GM18909 (cell line): ENCODE measurements at regions not wholly inside any gene's neighbourhood (a gene's known extent, or its start where the extent isn't known, plus 50 kb on each side); places are given as distances from the start of the nearest gene placed in this dataset.
"Not testable (repeated sequence)": the region's sequence is repeated elsewhere in the genome, so short reads cannot be mapped to it uniquely, and the experiment has no call there.

Experiments used
- ATAC-seq: cut with Tn5 transposase; IDR thresholded peaks from one replicate; pipeline ENCODE4 v1.9.1; 2021; ENCODE audit warnings: mild to moderate bottlenecking; ENCODE audit not compliant: unreplicated experiment, poor library complexity

- ATAC-seq: not testable (repeated sequence)
Observed at GRCh38 chr3:75840160-75840559, 54.8 kb upstream of the ZNF717 start.

GRCh38 chr3:75850301-75851008 is 65.1 kb upstream of the ZNF717 start:
- not testable (repeated sequence) for ATAC-seq

GRCh38 chr3:75863130-75863529 is 77.8 kb upstream of the ZNF717 start:
- no peak for ATAC-seq

GRCh38 chr3:75863878-75864277 is 78.5 kb upstream of the ZNF717 start:
- ATAC-seq: no peak

DNA sequence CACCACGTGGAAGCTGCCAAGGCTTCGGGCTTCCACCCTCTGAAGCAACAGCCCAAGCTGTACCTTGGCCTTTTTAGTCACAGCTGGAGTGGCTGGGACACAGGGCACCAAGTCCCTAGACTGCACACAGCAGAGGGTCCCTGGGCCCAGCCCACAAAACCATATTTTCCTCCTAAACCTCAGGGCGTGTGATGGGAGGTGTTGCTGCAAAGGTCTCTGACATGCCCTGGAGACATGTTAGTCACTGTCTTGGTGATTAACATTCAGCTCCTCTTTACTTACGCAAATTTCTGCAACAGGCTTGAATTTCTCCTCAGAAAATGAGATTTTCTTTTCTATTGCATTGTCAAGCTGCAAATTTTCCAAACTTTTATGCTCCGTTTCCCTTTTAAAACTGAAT is 98.4 kb upstream of the ZNF717 start:
- not testable (repeated sequence) for ATAC-seq

- no peak for ATAC-seq
Observed at GRCh38 chr3:75886971-75887526, 101.7 kb upstream of the ZNF717 start.

DNA sequence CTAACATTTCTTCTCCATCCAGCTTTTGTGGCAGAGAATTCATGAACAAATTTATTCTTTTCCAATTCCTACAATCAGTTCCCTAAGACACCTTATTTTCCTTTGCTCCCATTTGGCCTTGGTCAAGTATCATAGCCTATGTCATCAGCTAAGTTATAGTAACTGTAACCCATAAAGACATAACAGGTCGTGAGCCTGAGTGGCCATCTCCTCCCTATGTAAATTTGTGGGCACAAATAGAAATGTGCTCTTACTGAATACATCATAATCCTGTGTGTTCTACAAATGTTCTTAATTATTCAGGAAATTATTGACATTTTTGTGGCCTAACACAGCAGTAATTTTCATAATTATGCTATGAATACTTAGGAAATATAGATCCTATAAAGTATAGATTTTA is 108.9 kb upstream of the ZNF717 start:
- ATAC-seq: no peak

GRCh38 chr3:75896265-75896664 is 110.9 kb upstream of the ZNF717 start:
- ATAC-seq: no peak

DNA sequence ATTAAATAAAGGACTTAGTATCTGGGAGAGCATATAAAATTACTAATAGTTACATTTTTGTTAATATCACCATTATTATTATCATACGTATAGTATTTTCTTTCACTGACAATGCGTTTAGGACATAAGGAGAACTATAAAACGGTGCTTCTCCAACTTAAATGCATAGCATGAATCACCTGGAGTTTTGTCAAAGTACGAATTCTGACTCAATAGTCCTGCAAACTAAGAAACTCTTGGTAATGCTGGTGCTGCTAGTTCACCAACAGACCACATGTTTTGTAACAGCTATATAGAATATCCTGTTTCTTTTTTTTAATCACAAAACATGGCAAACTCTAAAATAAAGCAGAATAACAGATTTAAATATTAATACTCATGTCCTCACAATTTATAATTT is 116.1 kb upstream of the ZNF717 start:
- not testable (repeated sequence) for ATAC-seq

DNA sequence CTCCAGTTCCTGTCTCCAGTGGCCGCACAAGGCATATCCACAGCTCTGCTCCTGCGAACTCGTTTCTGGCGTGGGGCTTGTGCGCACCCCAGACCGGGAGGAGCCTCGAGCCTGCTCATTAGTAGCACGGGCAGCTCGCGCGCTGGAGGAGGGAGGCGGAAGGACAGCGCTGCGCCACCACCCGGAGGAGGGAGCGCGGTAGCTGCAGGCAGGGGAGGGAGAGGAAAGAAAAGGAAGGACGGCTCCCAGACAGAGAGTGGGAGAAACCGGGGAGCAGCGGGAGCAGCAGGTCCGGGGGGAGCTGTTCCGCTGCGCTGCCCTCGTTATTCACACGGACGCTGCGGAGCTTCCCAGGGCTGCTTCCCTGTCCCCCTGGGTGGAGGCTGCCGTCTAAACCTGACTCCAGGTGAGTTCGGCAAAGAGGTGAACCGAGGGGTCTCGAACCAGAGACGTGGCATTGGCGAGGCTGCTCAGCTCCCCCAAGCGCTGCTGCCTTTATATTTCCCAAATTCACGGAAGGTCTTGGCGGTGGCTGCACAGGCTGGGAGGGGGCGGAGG is 121.3 kb upstream of the ZNF717 start:
- no peak for ATAC-seq

GRCh38 chr3:75913800-75914350 is 128.5 kb upstream of the ZNF717 start:
- ATAC-seq: no peak

DNA sequence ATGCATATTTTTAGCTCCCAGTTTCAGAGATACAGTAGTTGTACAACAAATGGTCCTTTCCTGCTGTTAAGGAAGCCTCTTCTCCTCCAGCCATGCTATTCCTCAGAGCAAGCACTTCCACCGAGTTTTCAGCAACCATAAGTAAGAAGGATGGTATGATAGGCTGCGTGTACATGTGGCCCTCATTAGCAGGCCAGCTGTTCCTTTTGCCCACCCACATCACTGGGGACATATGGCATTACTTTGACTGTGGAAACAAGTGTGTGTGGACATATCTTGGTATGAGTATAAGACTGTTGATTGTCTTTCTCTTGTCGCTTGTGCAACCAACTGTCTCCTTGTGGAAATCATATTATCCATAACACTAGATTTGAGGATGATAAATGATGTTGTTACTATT is 129.4 kb upstream of the ZNF717 start:
- ATAC-seq: not testable (repeated sequence)

DNA sequence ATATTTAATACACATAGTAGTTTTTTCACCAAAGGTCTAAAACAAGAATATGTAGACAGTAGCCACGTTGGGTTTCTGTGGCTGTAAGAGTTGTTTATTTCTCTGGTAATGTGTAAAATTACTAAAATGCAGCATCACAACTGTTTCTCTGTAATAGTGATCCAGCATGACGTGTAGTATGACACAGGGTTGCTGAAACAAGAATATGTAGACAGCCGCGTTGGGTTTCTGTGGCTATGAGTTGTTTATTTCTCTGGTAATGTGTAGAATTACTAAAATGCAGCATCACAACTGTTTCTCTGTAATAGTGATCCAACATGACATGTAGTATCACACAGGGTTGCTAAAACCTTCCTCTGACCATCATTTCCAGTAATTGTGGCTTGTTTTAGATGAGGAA is 153.6 kb upstream of the ZNF717 start:
- ATAC-seq: no peak

DNA sequence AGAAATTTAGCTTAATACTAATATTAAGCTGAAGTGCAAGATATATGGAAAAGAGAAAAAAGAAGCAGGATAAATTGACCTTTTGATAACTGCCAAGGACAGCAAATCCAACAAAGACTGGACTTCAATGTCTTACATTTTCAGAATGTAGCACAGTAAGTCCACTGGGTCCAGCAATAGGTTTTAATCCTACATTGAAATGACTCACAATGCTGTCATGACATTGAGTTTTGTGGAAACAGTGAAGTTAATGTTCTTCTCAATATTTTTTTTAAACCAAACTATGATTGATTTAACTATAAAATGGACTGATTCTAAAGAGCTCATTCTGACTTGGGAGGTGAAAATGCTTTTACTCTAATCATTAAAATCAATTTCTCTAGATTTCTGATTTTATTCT is 166.6 kb upstream of the ZNF717 start:
- ATAC-seq: no peak

- ATAC-seq: not testable (repeated sequence)
Observed at GRCh38 chr3:75960031-75960430, 174.7 kb upstream of the ZNF717 start.

DNA sequence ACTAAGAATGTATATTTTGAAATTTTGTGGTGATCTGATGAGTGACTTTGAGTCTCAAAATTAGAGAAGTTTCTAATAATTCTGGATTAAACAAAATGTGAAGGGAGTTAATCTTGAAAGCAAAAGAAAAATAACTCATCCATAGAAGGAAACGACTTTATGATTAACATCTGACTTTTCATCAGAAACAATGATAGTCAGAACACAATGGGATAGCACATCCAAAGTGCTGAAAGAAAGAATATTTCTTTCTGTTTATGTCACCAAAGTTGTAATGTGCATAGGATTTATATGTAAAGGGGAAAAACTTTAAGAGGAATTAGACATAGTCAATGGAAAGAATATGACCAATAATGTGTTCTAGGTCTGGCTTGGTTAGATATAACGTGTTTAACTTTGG is 176.7 kb upstream of the ZNF717 start:
- ATAC-seq: not testable (repeated sequence)

- ATAC-seq: no peak
Observed at GRCh38 chr3:75967071-75967470, 181.7 kb upstream of the ZNF717 start.

DNA sequence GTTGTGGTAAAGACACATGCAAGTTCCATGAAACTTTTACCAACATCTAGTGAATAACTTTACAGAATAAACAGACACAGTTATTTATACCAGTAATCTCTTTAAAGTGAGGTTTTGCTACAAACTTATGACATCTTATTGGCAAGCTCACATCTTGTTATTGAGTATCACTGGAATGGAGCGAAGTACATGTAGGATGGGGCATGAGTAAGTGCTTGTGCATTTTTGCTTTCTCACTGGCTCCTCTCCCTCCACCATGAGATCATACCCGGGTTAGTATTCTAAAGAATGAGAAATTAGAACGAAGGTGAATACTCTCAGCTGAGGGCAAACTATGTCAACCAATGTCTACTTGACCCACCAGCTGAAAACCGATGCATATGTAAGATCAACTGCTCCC is 193.3 kb upstream of the ZNF717 start:
- no peak for ATAC-seq

DNA sequence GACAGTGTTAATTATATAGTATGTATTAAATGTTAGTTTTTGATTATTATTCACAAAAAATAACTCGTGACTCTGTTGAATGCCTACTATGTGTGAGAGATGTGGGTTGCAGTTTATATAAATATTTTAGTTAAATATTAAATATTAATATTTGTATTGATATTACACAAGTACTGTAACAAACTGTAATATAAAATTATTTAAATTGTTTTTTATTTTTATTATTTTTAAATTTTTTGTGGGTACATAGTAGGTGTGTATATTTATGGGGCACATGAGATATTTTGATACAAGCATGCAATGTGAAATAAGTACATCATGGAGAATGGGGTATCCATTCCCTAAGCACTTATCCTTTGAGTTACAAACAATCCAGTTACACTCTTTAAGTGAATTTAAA is 196.1 kb upstream of the ZNF717 start:
- ATAC-seq: no peak

- no peak for ATAC-seq
Observed at GRCh38 chr3:75982151-75982550, 196.8 kb upstream of the ZNF717 start.

- no peak for ATAC-seq
Observed at GRCh38 chr3:75983111-75983510, 197.8 kb upstream of the ZNF717 start.
